Endothelial cell of umbilical vein (primary cell): ENCODE measurements at regions not wholly inside any gene's neighbourhood (a gene's known extent, or its start where the extent isn't known, plus 50 kb on each side); places are given as distances from the start of the nearest gene placed in this dataset.

Source experiments
- EZH2 ChIP-seq: IDR thresholded peaks from 2 replicates; pipeline ENCODE4 v1.6.1; 2012; ENCODE audit warnings: borderline replicate concordance, low read depth, mild to moderate bottlenecking, moderate library complexity, low read length, inconsistent platforms; ENCODE audit not compliant: severe bottlenecking
- MAX ChIP-seq: IDR thresholded peaks from 2 replicates; pipeline ENCODE4 v1.6.1; 2011; ENCODE audit not compliant: insufficient read depth, insufficient read length
- POLR2A ChIP-seq: IDR thresholded peaks from 2 replicates; pipeline ENCODE4 v1.6.1; 2012; ENCODE audit warnings: low read depth, mild to moderate bottlenecking, control low read depth, low read length
- POLR2AphosphoS5 ChIP-seq: IDR thresholded peaks from 2 replicates; pipeline ENCODE4 v1.6.1; 2012; ENCODE audit warnings: low read depth, mild to moderate bottlenecking, control low read depth, low read length, moderate library complexity; ENCODE audit not compliant: insufficient read depth
- TF ChIP-seq, protein P1 (sequence below), 2 donors: IDR thresholded peaks; 1 replicate in 1 of 2; 2 replicates in 1 of 2; pipeline ENCODE4 v1.5.1; 2011; ENCODE audit warnings: low read length in 2 of 2, mild to moderate bottlenecking in 2 of 2, moderate library complexity in 2 of 2, control low read depth in 1 of 2, inconsistent platforms in 1 of 2, low read depth in 1 of 2; ENCODE audit not compliant: insufficient read depth in 1 of 2; ENCODE audit errors: extremely low read depth in 1 of 2

GRCh38 chr13:67416047-67416925 is 186.2 kb upstream of the PCDH9 start:
- TF ChIP-seq POLR2A, result no peak
- TF ChIP-seq POLR2AphosphoS5, result no peak
- no peak for TF ChIP-seq EZH2
- TF ChIP-seq MAX, result no peak
- TF ChIP-seq, protein P1, sequence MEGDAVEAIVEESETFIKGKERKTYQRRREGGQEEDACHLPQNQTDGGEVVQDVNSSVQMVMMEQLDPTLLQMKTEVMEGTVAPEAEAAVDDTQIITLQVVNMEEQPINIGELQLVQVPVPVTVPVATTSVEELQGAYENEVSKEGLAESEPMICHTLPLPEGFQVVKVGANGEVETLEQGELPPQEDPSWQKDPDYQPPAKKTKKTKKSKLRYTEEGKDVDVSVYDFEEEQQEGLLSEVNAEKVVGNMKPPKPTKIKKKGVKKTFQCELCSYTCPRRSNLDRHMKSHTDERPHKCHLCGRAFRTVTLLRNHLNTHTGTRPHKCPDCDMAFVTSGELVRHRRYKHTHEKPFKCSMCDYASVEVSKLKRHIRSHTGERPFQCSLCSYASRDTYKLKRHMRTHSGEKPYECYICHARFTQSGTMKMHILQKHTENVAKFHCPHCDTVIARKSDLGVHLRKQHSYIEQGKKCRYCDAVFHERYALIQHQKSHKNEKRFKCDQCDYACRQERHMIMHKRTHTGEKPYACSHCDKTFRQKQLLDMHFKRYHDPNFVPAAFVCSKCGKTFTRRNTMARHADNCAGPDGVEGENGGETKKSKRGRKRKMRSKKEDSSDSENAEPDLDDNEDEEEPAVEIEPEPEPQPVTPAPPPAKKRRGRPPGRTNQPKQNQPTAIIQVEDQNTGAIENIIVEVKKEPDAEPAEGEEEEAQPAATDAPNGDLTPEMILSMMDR (IDR thresholded peaks at IDR 0.05; ENCODE audit: extremely low read depth in 1 of 2, insufficient read depth in 1 of 2, low read depth in 1 of 2, low read length in 2 of 2), result peak; percentile 33 to 39
